GM12865 (cell line): ENCODE measurements at regions not wholly inside any gene's neighbourhood (a gene's known extent, or its start where the extent isn't known, plus 50 kb on each side); places are given as distances from the start of the nearest gene placed in this dataset.

ENCODE experiments used
- DNase-seq: peaks from one replicate; pipeline ENCODE4 v3.0.0; 2010; ENCODE audit warnings: low read depth
- H3K4me3 ChIP-seq: 2 replicates; pipeline ENCODE4 v1.5.1; 2011; ENCODE audit warnings: mild to moderate bottlenecking, low read depth, low read length, control low read depth
- CTCF ChIP-seq: IDR thresholded peaks from 2 replicates; pipeline ENCODE4 v1.5.1; 2011; ENCODE audit warnings: low read length, control low read depth, low read depth, inconsistent platforms; ENCODE audit not compliant: insufficient read depth; ENCODE audit errors: missing control alignments

DNA sequence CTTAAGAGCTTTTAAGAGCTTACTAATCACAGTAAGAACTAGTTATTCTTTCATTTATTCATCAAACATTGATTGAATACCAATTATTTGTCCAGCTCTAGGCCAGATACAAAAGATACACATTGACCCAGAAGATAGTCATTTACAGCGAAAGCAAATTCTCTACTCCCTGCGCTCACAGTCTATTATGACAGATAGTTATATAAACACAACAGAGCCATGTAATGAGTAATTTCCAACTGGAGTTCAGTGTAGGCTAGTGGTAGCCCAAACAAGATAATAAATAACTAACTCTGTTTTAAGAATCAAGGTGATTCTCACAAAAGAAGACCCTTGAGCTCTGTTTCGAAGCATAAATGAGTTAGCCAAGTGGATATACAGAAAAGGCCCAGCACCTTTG, 397.8 kb upstream of the TLE4 start:
- H3K4me3 ChIP-seq, result no peak overlapping the region
- DNase-seq, result no peak
- no peak for TF ChIP-seq CTCF

GRCh38 chr9:79176014-79176697, 395.6 kb upstream of the TLE4 start:
- H3K4me3 ChIP-seq, result no peak overlapping the region
- no peak for TF ChIP-seq CTCF
- DNase-seq, result no peak

- no peak for TF ChIP-seq CTCF
- no peak for DNase-seq
- H3K4me3 ChIP-seq, result no peak overlapping the region
Measured at GRCh38 chr9:79184831-79185230, 386.9 kb upstream of the TLE4 start.

GRCh38 chr9:79185866-79186265, 385.9 kb upstream of the TLE4 start:
- no peak for TF ChIP-seq CTCF
- no peak overlapping the region for H3K4me3 ChIP-seq
- DNase-seq, result no peak

GRCh38 chr9:79189511-79189924, 382.2 kb upstream of the TLE4 start:
- no peak for DNase-seq
- TF ChIP-seq CTCF, result no peak
- no peak overlapping the region for H3K4me3 ChIP-seq

DNA sequence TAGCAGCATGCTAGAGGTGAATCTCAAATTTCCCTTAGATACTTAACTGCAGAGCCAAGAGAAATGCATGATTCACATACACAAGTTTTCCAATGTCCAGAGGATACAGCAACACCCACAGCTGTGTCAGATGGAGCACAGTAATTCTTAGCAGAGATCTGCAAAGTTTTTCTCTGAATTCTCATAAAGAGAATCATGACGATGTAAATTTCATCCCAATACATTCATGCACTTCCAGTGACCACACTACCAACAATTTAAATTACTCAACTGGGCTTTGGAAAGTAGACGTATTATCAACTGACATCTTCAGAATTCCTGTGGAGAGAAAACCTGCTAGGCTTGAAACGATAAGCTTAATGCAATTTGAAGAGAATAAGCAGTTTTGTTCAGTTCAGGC, 378.8 kb upstream of the TLE4 start:
- H3K4me3 ChIP-seq, result no peak overlapping the region
- no peak for TF ChIP-seq CTCF
- DNase-seq, result no peak
